MM.1S (cell line): ENCODE measurements at regions not wholly inside any gene's neighbourhood (a gene's known extent, or its start where the extent isn't known, plus 50 kb on each side); places are given as distances from the start of the nearest gene placed in this dataset.

Experiments used
- DNase-seq: peaks from one replicate; pipeline ENCODE4 v3.0.0-alpha.2; 2015
- H2AFZ ChIP-seq: fragments of 300-600 bp; sonication (generic); 2 replicates; pipeline ENCODE4 v1.6.0; 2016; ENCODE audit warnings: antibody characterized with exemption, low read length
- H3F3A ChIP-seq: fragments of 300-600 bp; sonication (generic); 2 replicates; pipeline ENCODE4 v1.6.1; 2016; ENCODE audit warnings: mild to moderate bottlenecking, antibody characterized with exemption, low read length, moderate library complexity, mixed read lengths; ENCODE audit not compliant: insufficient read depth
- H3K27ac ChIP-seq: fragments of 300-600 bp; sonication (generic); 2 replicates; pipeline ENCODE4 v1.5.1; 2016; ENCODE audit warnings: mild to moderate bottlenecking, low read length
- H3K27me3 ChIP-seq: fragments of 300-600 bp; sonication (generic); replicated peaks from 2 replicates; pipeline ENCODE4 v1.6.0; 2016; ENCODE audit warnings: low read length; ENCODE audit not compliant: insufficient read depth
- H3K36me3 ChIP-seq: fragments of 300-600 bp; sonication (generic); replicated peaks from 2 replicates; pipeline ENCODE4 v1.6.1; 2016; ENCODE audit warnings: mild to moderate bottlenecking, low read length, mixed read lengths; ENCODE audit not compliant: insufficient read depth
- H3K4me1 ChIP-seq: fragments of 300-600 bp; sonication (generic); 2 replicates; pipeline ENCODE4 v1.6.1; 2016; ENCODE audit warnings: low read length, mixed read lengths
- H3K4me2 ChIP-seq: fragments of 300-600 bp; sonication (generic); 2 replicates; pipeline ENCODE4 v1.6.0; 2016; ENCODE audit warnings: low read depth, low read length
- H3K4me3 ChIP-seq: fragments of 300-600 bp; sonication (generic); 2 replicates; pipeline ENCODE4 v1.5.1; 2016; ENCODE audit warnings: low read length, mixed read lengths
- H3K79me2 ChIP-seq: fragments of 300-600 bp; sonication (generic); 2 replicates; pipeline ENCODE4 v1.6.1; 2016; ENCODE audit warnings: mixed run types, low read length, mixed read lengths
- H3K9ac ChIP-seq: fragments of 300-600 bp; sonication (generic); 2 replicates; pipeline ENCODE4 v1.6.1; 2016; ENCODE audit warnings: low read length, mixed read lengths
- H3K9me2 ChIP-seq: fragments of 300-600 bp; sonication (generic); replicated peaks from 2 replicates; pipeline ENCODE4 v1.6.1; 2016; ENCODE audit warnings: mild to moderate bottlenecking, low read length, mixed read lengths; ENCODE audit not compliant: insufficient read depth
- H3K9me3 ChIP-seq: fragments of 300-600 bp; sonication (generic); replicated peaks from 2 replicates; pipeline ENCODE4 v1.6.1; 2016; ENCODE audit warnings: mild to moderate bottlenecking, low read length, mixed read lengths; ENCODE audit not compliant: insufficient read depth
- H4K20me1 ChIP-seq: fragments of 300-600 bp; sonication (generic); 2 replicates; pipeline ENCODE4 v1.6.1; 2016; ENCODE audit warnings: mild to moderate bottlenecking, low read length, moderate library complexity, mixed read lengths; ENCODE audit not compliant: insufficient read depth
- CTCF ChIP-seq: fragments of 300-600 bp; sonication (generic); IDR thresholded peaks from 2 replicates; pipeline ENCODE4 v1.5.1; 2016; ENCODE audit warnings: antibody characterized with exemption, low read length, mixed read lengths
- EZH2 ChIP-seq: fragments of 300-600 bp; sonication (generic); optimal IDR thresholded peaks from 2 replicates; pipeline ENCODE3; 2017; ENCODE audit warnings: low read depth, mild to moderate bottlenecking, antibody characterized with exemption, low read length, mixed read lengths
- EZH2phosphoT487 ChIP-seq: fragments of 300-600 bp; sonication (generic); IDR thresholded peaks from 2 replicates; pipeline ENCODE4 v1.6.1; 2018; ENCODE audit warnings: antibody characterized with exemption, low read length

GRCh38 chr6:169957351-169957963 is 206.0 kb downstream of the ERMARD start:
- no peak overlapping the region for H3K4me2 ChIP-seq
- no peaks in the 10 kb centered on the region for H3F3A ChIP-seq
- H2AFZ ChIP-seq = no peak overlapping the region
- H3K4me3 ChIP-seq = no peak overlapping the region
- no peaks in the 10 kb centered on the region for H3K27me3 ChIP-seq
- H4K20me1 ChIP-seq = no peaks in the 10 kb centered on the region
- no peaks in the 10 kb centered on the region for H3K4me1 ChIP-seq
- no peak overlapping the region for H3K27ac ChIP-seq
- H3K79me2 ChIP-seq = no peaks in the 10 kb centered on the region
- no peak for TF ChIP-seq CTCF
- no peak for TF ChIP-seq EZH2phosphoT487
- TF ChIP-seq EZH2 = no peak
- no peaks in the 10 kb centered on the region for H3K36me3 ChIP-seq
- no peak overlapping the region for H3K9ac ChIP-seq
- no peak for DNase-seq
- no peaks in the 10 kb centered on the region for H3K9me2 ChIP-seq
- no peaks in the 10 kb centered on the region for H3K9me3 ChIP-seq

- Histone ChIP-seq H3K4me3 (no peak overlapping the region), H3K9me3 (no peaks in the 10 kb centered on the region), H3K9ac (no peak overlapping the region), H3F3A (no peaks in the 10 kb centered on the region), H3K36me3 (no peaks in the 10 kb centered on the region), H3K9me2 (no peaks in the 10 kb centered on the region), H2AFZ (no peak overlapping the region), H3K27me3 (no peaks in the 10 kb centered on the region), H3K27ac (no peak overlapping the region), H4K20me1 (no peaks in the 10 kb centered on the region), H3K4me1 (no peaks in the 10 kb centered on the region), H3K4me2 (no peak overlapping the region), H3K79me2 (no peaks in the 10 kb centered on the region)
- DNase-seq = no peak
- no peak for TF ChIP-seq EZH2
- TF ChIP-seq CTCF = no peak
- TF ChIP-seq EZH2phosphoT487 = no peak
Observed at GRCh38 chr6:169956580-169956979, 205.2 kb downstream of the ERMARD start.

GRCh38 chr6:169955731-169956437 is 204.5 kb downstream of the ERMARD start:
- no peak overlapping the region for H3K27ac ChIP-seq
- H3K4me1 ChIP-seq = no peaks in the 10 kb centered on the region
- no peaks in the 10 kb centered on the region for H3K79me2 ChIP-seq
- no peaks in the 10 kb centered on the region for H3F3A ChIP-seq
- TF ChIP-seq EZH2phosphoT487 = no peak
- TF ChIP-seq CTCF = no peak
- TF ChIP-seq EZH2 = no peak
- no peak overlapping the region for H2AFZ ChIP-seq
- H3K36me3 ChIP-seq = no peaks in the 10 kb centered on the region
- no peak for DNase-seq
- H3K9me2 ChIP-seq = no peaks in the 10 kb centered on the region
- no peaks in the 10 kb centered on the region for H4K20me1 ChIP-seq
- H3K27me3 ChIP-seq = no peaks in the 10 kb centered on the region
- no peak overlapping the region for H3K9ac ChIP-seq
- H3K4me2 ChIP-seq = no peak overlapping the region
- no peak overlapping the region for H3K4me3 ChIP-seq
- no peaks in the 10 kb centered on the region for H3K9me3 ChIP-seq
